Kidney (tissue), 13 donors: ENCODE measurements at regions not wholly inside any gene's neighbourhood (a gene's known extent, or its start where the extent isn't known, plus 50 kb on each side); places are given as distances from the start of the nearest gene placed in this dataset.
"Not testable (repeated sequence)": the region's sequence is repeated elsewhere in the genome, so short reads cannot be mapped to it uniquely, and the experiment has no call there.

Experiments
- DNase-seq, 5 donors: peaks; one replicate each; pipeline ENCODE4 v3.0.0-alpha.2; 2013 to 2020
- FAIRE-seq: peaks from 2 replicates; lab custom pipeline; 2012; peaks lifted over from hg19 to GRCh38; lab: Jason Lieb, UNC
- H3K27ac ChIP-seq, 2 donors: one replicate each; pipeline ENCODE4 v1.7.0; 2013; ENCODE audit warnings: low read depth in 2 of 2, low read length in 2 of 2, inconsistent platforms in 1 of 2
- H3K27me3 ChIP-seq: one replicate; pipeline ENCODE4 v1.7.1; 2013; ENCODE audit warnings: low read length, inconsistent platforms; ENCODE audit not compliant: control insufficient read depth, insufficient read depth
- H3K36me3 ChIP-seq, 3 donors: one replicate each; pipeline versions ENCODE4 v1.7.0 to v1.7.1; 2013; ENCODE audit warnings: low read length in 3 of 3, control low read depth in 1 of 3, inconsistent platforms in 1 of 3; ENCODE audit not compliant: insufficient read depth in 3 of 3, control insufficient read depth in 2 of 3
- H3K4me1 ChIP-seq, 3 donors: one replicate each; pipeline versions ENCODE4 v1.7.0 to v1.7.1; 2013; ENCODE audit warnings: low read length in 3 of 3, inconsistent platforms in 1 of 3, low read depth in 1 of 3; ENCODE audit not compliant: control insufficient read depth in 2 of 3, insufficient read depth in 2 of 3
- H3K4me3 ChIP-seq, 3 donors: one replicate each; pipeline versions ENCODE4 v1.7.0 to v1.8.1; 2013; ENCODE audit warnings: low read length in 3 of 3, control low read depth in 1 of 3, inconsistent platforms in 1 of 3
- H3K9ac ChIP-seq, 3 donors: one replicate each; pipeline versions ENCODE4 v1.7.0 to v1.7.1; 2013; ENCODE audit warnings: low read length in 3 of 3, control low read depth in 1 of 3, inconsistent platforms in 1 of 3
- H3K9me3 ChIP-seq, 3 donors: one replicate each; pipeline versions ENCODE4 v1.7.0 to v1.7.1; 2013; ENCODE audit warnings: low read length in 3 of 3, control low read depth in 1 of 3, inconsistent platforms in 1 of 3; ENCODE audit not compliant: control insufficient read depth in 2 of 3, insufficient read depth in 1 of 3
- intact Hi-C: fragments of 100-400 bp; cut with DNase I; formaldehyde crosslinking; loops from one replicate; pipeline ENCODE4 v1.11.1; 2022
- TF ChIP-seq, protein P1 (sequence below): IDR thresholded peaks from 3 replicates; pipeline ENCODE4 v1.5.1; 2012; ENCODE audit warnings: mild to moderate bottlenecking, moderate library complexity, borderline replicate concordance; ENCODE audit not compliant: insufficient read depth; ENCODE audit errors: extremely low read depth
- donor health status: control.
- donor health status: control.
- donor health status: control.
- donor health status: control.
- donor health status: control.
- donor health status: DM: yes; HTN: yes; CAD: no.
- donor health status: Normal renal cell carcinoma (clear cell type).

DNA sequence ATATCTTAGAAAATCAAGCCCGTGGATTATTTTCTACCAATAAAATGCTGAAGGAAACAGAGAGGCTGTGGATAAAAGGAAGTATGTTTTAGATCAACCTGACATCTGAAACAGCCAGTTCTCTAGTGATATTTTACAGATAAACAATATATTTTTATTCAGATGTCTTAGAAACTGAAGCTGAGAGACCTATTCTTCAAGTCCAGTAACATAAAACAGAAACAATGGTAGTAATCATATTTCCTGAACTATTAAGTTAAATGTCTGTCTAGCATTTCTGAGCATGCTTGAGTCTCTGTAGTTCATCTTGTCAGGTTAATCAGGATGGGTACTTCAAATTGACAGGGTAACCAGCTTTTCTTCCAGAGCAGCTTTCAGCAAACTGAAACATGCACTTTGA lies 449.6 kb upstream of the TOM1L1 start:
- no peak overlapping the region for H3K27ac ChIP-seq
- H3K9ac ChIP-seq, result no peak overlapping the region
- no peaks in the 10 kb centered on the region for H3K36me3 ChIP-seq
- FAIRE-seq (no peak), DNase-seq (no peak)
- intact Hi-C loops, result no loop called here
- TF ChIP-seq, protein P1, sequence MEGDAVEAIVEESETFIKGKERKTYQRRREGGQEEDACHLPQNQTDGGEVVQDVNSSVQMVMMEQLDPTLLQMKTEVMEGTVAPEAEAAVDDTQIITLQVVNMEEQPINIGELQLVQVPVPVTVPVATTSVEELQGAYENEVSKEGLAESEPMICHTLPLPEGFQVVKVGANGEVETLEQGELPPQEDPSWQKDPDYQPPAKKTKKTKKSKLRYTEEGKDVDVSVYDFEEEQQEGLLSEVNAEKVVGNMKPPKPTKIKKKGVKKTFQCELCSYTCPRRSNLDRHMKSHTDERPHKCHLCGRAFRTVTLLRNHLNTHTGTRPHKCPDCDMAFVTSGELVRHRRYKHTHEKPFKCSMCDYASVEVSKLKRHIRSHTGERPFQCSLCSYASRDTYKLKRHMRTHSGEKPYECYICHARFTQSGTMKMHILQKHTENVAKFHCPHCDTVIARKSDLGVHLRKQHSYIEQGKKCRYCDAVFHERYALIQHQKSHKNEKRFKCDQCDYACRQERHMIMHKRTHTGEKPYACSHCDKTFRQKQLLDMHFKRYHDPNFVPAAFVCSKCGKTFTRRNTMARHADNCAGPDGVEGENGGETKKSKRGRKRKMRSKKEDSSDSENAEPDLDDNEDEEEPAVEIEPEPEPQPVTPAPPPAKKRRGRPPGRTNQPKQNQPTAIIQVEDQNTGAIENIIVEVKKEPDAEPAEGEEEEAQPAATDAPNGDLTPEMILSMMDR, result no peak
- no peaks in the 10 kb centered on the region for H3K4me1 ChIP-seq
- H3K4me3 ChIP-seq, result no peak overlapping the region
- H3K27me3 ChIP-seq, result no peaks in the 10 kb centered on the region
- peaks cover 0 to 9% (median 2%) of the 10 kb centered on the region in 3 donors for H3K9me3 ChIP-seq

DNA sequence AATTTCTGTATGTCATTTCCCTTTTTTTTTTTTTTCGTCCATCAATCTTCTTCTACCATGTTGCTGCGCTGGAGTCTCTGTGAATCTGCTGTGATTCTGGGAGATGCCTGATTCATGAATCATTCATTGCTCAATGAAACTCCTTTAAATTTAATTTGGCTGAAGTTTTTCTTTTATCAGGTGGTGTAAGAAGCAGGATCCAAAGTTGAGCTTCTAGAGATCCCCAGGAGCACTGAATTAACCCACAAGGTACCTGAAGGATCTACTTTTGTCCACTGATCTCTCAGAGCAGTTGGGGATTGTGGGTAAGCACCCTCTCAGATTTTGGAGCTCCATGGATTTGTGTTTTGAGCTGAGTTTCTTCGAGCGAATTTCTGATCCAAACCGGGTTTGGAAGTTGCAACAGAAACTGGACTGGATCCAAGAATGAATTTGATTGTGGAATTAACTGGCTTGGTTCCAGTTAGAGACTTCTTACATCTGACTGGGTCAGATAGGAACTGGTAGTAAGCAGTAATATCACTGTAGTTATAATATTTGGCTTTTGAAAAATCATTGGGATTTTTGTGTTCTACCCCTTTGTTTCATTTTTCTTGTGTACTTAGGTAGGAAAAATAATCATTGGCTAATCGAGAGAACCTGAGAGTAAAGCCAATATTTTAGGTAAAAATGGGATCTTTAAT lies 447.8 kb upstream of the TOM1L1 start:
- H3K9me3 ChIP-seq, result peaks cover 0 to 9% (median 2%) of the 10 kb centered on the region in 3 donors
- DNase-seq (no peak), FAIRE-seq (no peak)
- TF ChIP-seq, protein P1, result no peak
- H3K4me1 ChIP-seq, result no peaks in the 10 kb centered on the region
- no peak overlapping the region for H3K27ac ChIP-seq
- no peaks in the 10 kb centered on the region for H3K27me3 ChIP-seq
- no peak overlapping the region for H3K4me3 ChIP-seq
- H3K9ac ChIP-seq, result no peak overlapping the region
- intact Hi-C loops, result no loop called here
- no peaks in the 10 kb centered on the region for H3K36me3 ChIP-seq

DNA sequence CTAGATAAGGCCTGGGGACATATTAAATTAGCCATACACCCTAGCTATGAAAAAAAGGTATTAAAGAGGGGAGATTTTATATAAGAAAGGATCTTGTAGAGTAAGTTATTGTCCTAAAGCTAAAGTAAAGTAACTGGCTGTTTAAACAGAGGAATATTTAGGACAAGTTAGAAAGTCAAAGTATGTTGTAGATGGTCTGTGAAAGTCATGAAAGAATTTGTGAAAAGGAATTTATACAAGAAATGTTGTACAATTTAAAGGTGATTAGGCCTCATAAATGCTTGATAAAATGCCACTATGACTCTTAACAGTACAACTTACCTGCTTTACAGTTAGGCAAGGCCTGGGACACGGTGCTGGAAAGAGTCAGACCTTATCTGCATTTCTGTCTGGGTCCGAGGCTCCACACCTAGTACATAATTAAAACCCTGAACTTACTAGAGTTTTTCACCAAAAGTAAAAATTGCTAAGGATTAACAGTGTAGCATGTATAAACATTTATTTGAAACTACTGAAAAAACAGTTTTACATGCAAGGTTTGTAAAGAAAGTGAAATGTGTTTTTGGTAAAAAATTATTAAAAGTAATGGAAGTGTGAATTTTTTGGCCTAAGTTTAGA lies 445.3 kb upstream of the TOM1L1 start:
- TF ChIP-seq, protein P1, result no peak
- Histone ChIP-seq H3K27me3 (no peaks in the 10 kb centered on the region), H3K36me3 (no peaks in the 10 kb centered on the region), H3K9me3 (peaks cover 0 to 9% (median 2%) of the 10 kb centered on the region in 3 donors), H3K4me3 (no peak overlapping the region), H3K9ac (no peak overlapping the region), H3K27ac (no peak overlapping the region), H3K4me1 (no peaks in the 10 kb centered on the region)
- intact Hi-C loops, result no loop called here
- no peak for DNase-seq
- no peak for FAIRE-seq

DNA sequence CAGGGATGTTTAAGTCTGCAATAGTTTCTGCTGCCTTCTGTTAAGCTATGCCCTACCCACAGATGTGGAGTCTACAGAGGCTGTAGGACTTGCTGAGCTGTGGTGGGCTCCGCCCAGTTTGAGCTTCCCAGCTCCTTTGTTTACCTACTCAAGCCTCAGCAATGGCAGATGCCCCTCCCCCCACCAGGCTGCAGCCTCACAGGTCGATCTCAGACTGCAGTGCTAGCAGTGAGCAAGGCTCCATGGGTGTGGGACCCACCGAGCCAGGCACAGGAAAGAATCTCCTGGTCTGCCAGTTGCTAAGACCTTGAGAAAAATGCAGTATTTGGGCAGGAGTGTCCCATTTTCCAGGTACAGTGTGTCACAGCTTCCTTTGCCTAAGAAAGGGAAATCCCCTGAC lies 435.2 kb upstream of the TOM1L1 start:
- H3K36me3 ChIP-seq, H3K27ac ChIP-seq, FAIRE-seq, intact Hi-C loops, H3K27me3 ChIP-seq, H3K4me3 ChIP-seq, H3K4me1 ChIP-seq, H3K9ac ChIP-seq, DNase-seq, H3K9me3 ChIP-seq: not testable (repeated sequence)
